ACHN (cell line): ENCODE measurements at regions not wholly inside any gene's neighbourhood (a gene's known extent, or its start where the extent isn't known, plus 50 kb on each side); places are given as distances from the start of the nearest gene placed in this dataset.
"Not testable (repeated sequence)": the region's sequence is repeated elsewhere in the genome, so short reads cannot be mapped to it uniquely, and the experiment has no call there.

ENCODE experiments used
- DNase-seq: peaks from one replicate; pipeline ENCODE4 v3.0.0-alpha.2; 2015
- in situ Hi-C: cut with HindIII; loops from 2 replicates; pipeline ENCODE4 v1.10.0; 2017; ENCODE audit warnings: low sequenced_read_pairs, low pct_ligation_motif_present, low pct_unique_long_range_greater_than_20kb

DNA sequence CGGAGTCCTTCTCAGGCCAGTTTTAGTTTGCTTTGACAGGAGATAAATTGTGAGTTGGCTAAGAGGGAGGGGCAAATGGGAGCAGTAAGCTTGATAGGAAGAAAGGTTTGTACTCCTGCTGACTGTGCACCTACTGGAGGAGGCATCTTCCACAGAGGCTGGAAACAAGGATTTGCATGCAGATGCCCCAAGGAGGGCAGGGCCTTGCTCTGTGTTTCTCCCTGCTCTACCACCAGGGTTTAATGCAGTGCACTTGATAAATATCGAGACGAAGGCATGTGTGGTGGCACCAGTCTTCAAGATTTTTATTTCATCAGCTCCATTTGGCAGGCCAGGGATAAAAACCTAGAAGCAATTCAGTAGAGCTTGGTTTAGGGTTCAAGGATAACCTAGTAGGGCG lies 210.5 kb upstream of the C16orf82 start:
- no peak for DNase-seq
- in situ Hi-C loops = no loop called here

GRCh38 chr16:26856791-26857190 lies 209.9 kb upstream of the C16orf82 start:
- DNase-seq = no peak
- in situ Hi-C loops = no loop called here

DNA sequence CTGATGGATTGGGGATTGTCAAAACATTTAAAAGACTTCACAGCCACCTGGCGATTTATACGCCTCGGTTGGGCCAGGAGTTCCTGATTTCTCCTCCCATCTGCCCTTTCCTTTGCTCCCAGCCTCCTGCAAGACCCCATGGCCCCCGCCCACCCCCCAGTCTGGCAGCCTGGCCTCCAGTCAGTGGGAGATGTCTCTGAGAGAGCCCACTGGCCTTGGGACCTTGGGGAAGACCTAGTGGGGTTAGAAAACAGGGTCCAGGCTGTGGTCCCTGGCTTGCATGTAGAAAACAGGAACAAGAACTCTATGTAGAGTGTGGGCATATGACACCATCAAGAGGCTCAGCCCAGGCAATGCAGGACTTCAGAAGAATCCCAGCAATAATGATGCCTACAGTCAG lies 209.4 kb upstream of the C16orf82 start:
- DNase-seq = no peak
- in situ Hi-C loops = no loop called here

DNA sequence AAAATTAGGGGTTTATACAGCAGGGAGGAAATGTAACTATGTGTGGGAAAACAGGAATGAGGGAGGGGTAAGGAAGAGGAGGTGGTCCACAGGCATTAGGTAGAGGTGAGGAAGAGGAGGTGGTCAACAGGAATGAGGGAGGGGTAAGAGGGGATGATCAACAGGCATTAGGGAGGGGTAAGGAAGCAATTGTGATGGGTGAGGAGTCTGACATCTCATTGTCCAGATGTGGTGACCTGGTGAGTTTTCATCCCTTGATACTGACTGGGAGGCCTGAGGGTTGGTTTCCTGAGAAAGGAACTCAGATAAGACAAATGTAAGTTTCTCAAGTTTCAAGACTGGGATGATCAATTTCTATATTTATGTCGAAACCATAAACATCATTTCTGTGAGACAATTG lies 206.2 kb upstream of the C16orf82 start:
- in situ Hi-C loops = no loop called here

DNA sequence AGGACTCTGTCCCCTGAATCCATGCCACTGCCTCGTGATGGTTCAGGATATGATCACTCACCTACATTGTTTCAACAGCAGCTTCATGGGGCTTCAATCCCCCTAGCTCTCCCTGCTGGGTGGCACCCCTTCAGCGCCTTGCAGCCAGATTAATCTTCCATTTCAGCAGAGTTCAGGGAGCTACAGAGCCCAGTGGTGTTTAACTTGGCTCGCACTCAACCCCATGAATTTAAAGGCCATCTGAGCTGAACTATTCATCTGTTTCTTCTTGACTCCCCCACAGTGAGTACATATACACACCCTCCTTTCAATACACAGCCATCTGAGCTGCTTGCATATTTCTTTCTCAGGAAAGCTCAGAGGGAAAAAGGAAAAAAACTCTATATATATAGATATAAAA lies 202.8 kb upstream of the C16orf82 start:
- DNase-seq = no peak
- in situ Hi-C loops = no loop called here

More for the DNA sequence above, 206.2 kb upstream of the C16orf82 start:
- DNase-seq = no peak

DNA sequence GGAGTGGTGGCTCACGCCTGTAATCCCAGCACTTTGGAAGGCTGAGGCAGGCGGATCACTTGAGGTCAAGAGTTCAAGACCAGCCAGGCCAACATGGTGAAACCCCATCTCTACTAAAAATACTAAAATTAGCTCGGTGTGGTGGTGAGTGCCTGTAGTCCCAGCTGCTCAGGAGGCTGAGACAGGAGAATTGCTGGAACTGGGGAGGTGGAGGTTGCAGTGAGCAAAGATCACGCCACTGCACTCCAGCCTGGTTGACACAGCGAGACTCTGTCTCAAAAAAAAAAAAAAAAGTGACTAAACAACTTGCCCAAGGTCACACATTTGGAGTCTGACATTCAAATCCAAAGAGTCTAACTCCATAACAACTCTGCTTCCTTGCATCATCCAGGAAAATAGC lies 192.4 kb upstream of the C16orf82 start:
- DNase-seq, in situ Hi-C loops: not testable (repeated sequence)

GRCh38 chr16:26877421-26877820 lies 189.3 kb upstream of the C16orf82 start:
- in situ Hi-C loops = no loop called here
- DNase-seq = no peak

- in situ Hi-C loops = no loop called here
- DNase-seq = no peak
Measured at GRCh38 chr16:26885674-26886073, 181.1 kb upstream of the C16orf82 start.

DNA sequence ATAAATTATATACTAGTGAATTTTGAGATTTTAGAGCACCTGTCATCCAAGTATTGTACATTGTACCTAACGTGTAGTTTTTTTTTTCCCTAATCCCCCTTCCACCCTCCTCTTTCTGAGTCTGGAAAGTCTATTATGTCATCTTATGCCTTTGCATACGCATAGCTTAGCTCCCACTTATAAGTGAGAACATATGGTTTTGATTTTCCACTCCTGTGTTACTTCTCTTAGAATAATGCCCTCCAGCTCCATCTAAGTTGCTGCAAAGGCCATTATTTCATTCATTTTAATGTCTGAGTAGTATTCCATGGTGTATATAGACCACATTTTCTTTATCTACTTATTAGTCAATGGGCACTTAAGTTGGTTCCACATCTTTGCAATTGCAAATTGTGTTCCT lies 177.0 kb upstream of the C16orf82 start:
- DNase-seq = no peak
- in situ Hi-C loops = no loop called here

DNA sequence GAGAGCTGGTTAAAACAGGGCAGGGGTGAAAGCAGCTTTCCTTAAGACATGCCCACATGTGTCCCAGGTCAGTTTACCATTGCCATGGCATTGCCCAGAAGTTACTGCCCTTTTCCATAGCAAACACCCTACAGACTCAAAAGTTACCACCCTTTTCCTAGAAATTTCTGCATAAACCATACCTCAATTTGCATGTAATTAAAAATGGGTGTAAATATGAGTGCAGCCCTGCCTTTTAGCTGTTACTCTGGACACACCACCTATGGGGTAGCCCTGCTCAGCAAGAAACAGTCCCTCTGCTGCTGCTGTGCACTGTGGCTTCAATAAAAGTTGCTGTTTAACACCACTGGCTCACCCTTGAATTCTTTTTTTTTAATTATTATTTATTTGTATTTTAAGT lies 168.5 kb upstream of the C16orf82 start:
- in situ Hi-C loops = no loop called here
- no peak for DNase-seq

- no peak for DNase-seq
- in situ Hi-C loops = no loop called here
Measured at GRCh38 chr16:26901196-26901861, 165.4 kb upstream of the C16orf82 start.

DNA sequence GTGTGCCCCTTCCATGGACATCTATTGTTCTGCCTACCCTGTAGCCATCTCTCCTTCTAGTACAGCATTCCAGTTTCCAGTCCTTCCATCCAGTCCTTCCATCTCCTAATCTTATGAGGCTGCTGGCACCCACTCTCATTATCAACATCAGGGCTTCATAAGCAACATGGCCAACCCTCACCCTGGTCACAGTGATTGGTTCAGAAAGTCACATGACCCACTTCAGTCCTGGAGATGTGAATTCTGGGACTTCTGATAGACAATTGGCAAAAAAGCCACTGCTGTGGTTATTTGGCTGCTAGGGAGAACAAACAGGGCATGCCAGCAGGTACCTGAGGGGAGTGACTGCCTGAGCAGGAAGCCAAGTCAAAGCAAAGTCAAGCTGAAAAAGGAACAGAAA lies 164.7 kb upstream of the C16orf82 start:
- DNase-seq = no peak
- in situ Hi-C loops = no loop called here

- DNase-seq = no peak
- in situ Hi-C loops = no loop called here
Measured at GRCh38 chr16:26905336-26905735, 161.4 kb upstream of the C16orf82 start.

- no peak for DNase-seq
- in situ Hi-C loops = no loop called here
Measured at GRCh38 chr16:26909623-26910022, 157.1 kb upstream of the C16orf82 start.

DNA sequence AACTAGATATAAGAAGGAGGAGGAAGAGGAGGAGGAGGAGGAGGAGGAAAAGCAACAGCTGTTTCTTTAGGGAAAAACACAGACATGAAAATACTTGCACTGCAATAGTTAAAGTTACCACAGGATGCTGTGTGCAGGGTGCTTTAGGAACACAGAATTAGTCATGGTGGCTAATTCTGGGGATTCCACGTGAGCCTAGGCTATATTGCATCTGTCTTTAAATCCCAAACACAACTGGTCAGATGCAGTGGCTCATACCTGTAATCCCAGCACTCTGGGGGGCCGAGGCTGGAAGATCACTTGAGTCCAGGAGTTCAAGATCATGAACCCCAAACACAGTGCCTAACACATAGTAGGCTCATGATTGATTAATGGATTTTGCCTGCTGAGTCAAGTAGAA lies 155.3 kb upstream of the C16orf82 start:
- in situ Hi-C loops = no loop called here
- DNase-seq = no peak

- in situ Hi-C loops = no loop called here
Measured at GRCh38 chr16:26913851-26914250, 152.9 kb upstream of the C16orf82 start.

DNA sequence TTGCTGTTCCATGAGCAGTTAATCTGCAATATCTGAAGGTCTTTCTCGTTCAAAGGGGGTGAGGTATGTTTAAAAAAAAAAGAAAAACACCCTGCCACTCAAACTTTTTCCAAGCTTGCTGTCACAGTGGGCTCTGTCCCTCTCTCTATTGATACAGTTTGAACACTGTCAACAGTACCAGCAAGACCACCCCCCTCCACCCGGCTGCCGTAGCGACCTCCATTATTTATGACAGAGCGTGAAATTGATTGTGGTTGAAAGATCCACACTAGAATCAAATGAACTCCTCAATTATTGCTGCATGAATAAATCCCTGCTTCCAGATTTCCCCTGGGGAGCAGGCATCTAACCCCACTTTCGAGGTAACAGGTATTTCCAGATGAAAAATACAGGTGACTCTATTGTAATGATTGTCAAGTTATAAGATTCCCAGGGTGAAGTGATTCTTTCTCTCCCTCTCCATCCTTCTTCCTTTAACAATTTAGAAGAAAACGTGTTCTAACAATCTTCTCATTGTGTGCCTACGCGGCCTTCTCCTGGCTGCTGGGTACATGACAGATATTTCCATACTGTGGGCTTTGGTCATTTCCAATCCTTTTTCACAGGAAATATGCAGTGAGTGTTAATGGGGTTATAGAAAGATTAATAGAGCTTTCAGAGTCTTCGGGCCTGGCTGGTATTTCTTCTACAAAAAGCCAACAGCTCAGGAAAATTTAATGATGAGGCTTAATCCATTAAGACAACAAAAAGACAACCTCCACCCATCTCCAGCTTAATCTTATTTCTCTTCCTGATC lies 135.7 kb upstream of the C16orf82 start:
- in situ Hi-C loops = no loop called here

More at GRCh38 chr16:26913851-26914250, 152.9 kb upstream of the C16orf82 start:
- no peak for DNase-seq

GRCh38 chr16:26950636-26951035 lies 116.1 kb upstream of the C16orf82 start:
- in situ Hi-C loops = loop anchor here (25.0 kb wide), 2 partner anchors 112 to 113 kb away; partner anchors contain the start of gene C16orf82
- no peak for DNase-seq

More for the DNA sequence above, 135.7 kb upstream of the C16orf82 start:
- no peak for DNase-seq

- in situ Hi-C loops = loop anchor here (25.0 kb wide), 2 partner anchors 110 to 115 kb away; partner anchors contain the start of gene C16orf82
- DNase-seq = no peak
Measured at GRCh38 chr16:26951950-26952349, 114.8 kb upstream of the C16orf82 start.

DNA sequence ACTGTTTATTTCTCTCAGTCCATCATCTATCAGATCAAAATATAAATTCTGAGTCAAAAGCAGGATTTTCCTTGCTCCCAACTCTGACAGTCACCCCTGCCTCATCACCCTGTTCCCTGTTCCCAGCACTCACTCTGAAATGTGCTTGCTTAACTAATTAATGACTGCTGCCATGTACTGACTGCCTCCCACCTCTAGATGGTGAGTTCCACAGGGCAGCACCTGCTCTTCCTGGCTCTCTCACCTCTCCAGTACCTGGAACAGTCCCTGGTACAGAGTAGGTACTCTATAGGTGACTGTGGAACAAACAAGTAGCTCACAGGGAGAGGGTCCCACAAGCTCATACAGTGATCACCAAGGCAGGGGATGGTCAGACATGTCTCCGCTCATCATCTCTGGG lies 114.3 kb upstream of the C16orf82 start:
- in situ Hi-C loops = loop anchor here (25.0 kb wide), 2 partner anchors 110 to 115 kb away; partner anchors contain the start of gene C16orf82

More for the DNA sequence above, 114.3 kb upstream of the C16orf82 start:
- DNase-seq = no peak
